ENCODE measurements at regions not wholly inside any gene's neighbourhood (a gene's known extent, or its start where the extent isn't known, plus 50 kb on each side); places are given as distances from the start of the nearest gene placed in this dataset.
"Not testable (repeated sequence)": the region's sequence is repeated elsewhere in the genome, so short reads cannot be mapped to it uniquely, and the experiment has no call there.

GRCh38 chr3:78312851-78313250, 1273.0 kb downstream of the ROBO2 start:
- DNase-seq (ENCODE audit: low read depth, low spot score) = no peak

- no peak for DNase-seq (ENCODE audit: low read depth, low spot score)
These were observed 1273.4 kb downstream of the ROBO2 start for GRCh38 chr3:78313332-78313731.

GRCh38 chr3:78314327-78314726, 1274.4 kb downstream of the ROBO2 start:
- DNase-seq (ENCODE audit: low read depth, low spot score) = peak; percentile 11

- DNase-seq (ENCODE audit: low read depth, low spot score) = no peak
These were observed 1277.9 kb downstream of the ROBO2 start for GRCh38 chr3:78317774-78318173.

GRCh38 chr3:78322780-78323179, 1282.9 kb downstream of the ROBO2 start:
- no peak for DNase-seq (ENCODE audit: low read depth, low spot score)

- DNase-seq (ENCODE audit: low read depth, low spot score) = peak; percentile 51
These were observed 1297.9 kb downstream of the ROBO2 start for GRCh38 chr3:78337801-78338211.

GRCh38 chr3:78338405-78338804, 1298.5 kb downstream of the ROBO2 start:
- DNase-seq (ENCODE audit: low read depth, low spot score) = no peak

GRCh38 chr3:78343221-78343620, 1303.3 kb downstream of the ROBO2 start:
- no peak for DNase-seq (ENCODE audit: low read depth, low spot score)

- not testable (repeated sequence) for DNase-seq (ENCODE audit: low read depth, low spot score)
These were observed 1304.4 kb downstream of the ROBO2 start for GRCh38 chr3:78344267-78344666.

- no peak for DNase-seq (ENCODE audit: low read depth, low spot score)
These were observed 1305.0 kb downstream of the ROBO2 start for GRCh38 chr3:78344918-78345317.

GRCh38 chr3:78347176-78347575, 1307.3 kb downstream of the ROBO2 start:
- DNase-seq (ENCODE audit: low read depth, low spot score) = no peak

- DNase-seq (ENCODE audit: low read depth, low spot score) = no peak
These were observed 1308.8 kb downstream of the ROBO2 start for GRCh38 chr3:78348664-78349063.

- DNase-seq (ENCODE audit: low read depth, low spot score) = no peak
These were observed 1309.7 kb downstream of the ROBO2 start for GRCh38 chr3:78349571-78349970.

GRCh38 chr3:78351334-78351733, 1311.4 kb downstream of the ROBO2 start:
- DNase-seq (ENCODE audit: low read depth, low spot score) = no peak

GRCh38 chr3:78353231-78353630, 1313.3 kb downstream of the ROBO2 start:
- no peak for DNase-seq (ENCODE audit: low read depth, low spot score)

- no peak for DNase-seq (ENCODE audit: low read depth, low spot score)
These were observed 1321.0 kb downstream of the ROBO2 start for GRCh38 chr3:78360849-78361248.

- peak; percentile 2 for DNase-seq (ENCODE audit: low read depth, low spot score)
These were observed 1328.9 kb downstream of the ROBO2 start for GRCh38 chr3:78368636-78369345.

- no peak for DNase-seq (ENCODE audit: low read depth, low spot score)
These were observed 1350.3 kb downstream of the ROBO2 start for GRCh38 chr3:78390221-78390620.

- no peak for DNase-seq (ENCODE audit: low read depth, low spot score)
These were observed 1358.5 kb downstream of the ROBO2 start for GRCh38 chr3:78398401-78398800.

- DNase-seq (ENCODE audit: low read depth, low spot score) = no peak
These were observed 1362.8 kb downstream of the ROBO2 start for GRCh38 chr3:78402720-78403119.

- DNase-seq (ENCODE audit: low read depth, low spot score) = no peak
These were observed 1362.1 kb downstream of the ROBO1 start for GRCh38 chr3:78405745-78406144.

- no peak for DNase-seq (ENCODE audit: low read depth, low spot score)
These were observed 1361.4 kb downstream of the ROBO1 start for GRCh38 chr3:78406396-78406795.

GRCh38 chr3:78410077-78410476, 1357.7 kb downstream of the ROBO1 start:
- no peak for DNase-seq (ENCODE audit: low read depth, low spot score)

- DNase-seq (ENCODE audit: low read depth, low spot score) = no peak
These were observed 1353.5 kb downstream of the ROBO1 start for GRCh38 chr3:78414261-78414660.

Data from astrocyte of the hippocampus (primary cell).